Fibroblast of skin of right quadriceps (primary cell): ENCODE measurements at regions not wholly inside any gene's neighbourhood (a gene's known extent, or its start where the extent isn't known, plus 50 kb on each side); places are given as distances from the start of the nearest gene placed in this dataset.

Experiments
- DNase-seq: peaks from one replicate; pipeline ENCODE4 v3.0.0-alpha.2; 2013

DNA sequence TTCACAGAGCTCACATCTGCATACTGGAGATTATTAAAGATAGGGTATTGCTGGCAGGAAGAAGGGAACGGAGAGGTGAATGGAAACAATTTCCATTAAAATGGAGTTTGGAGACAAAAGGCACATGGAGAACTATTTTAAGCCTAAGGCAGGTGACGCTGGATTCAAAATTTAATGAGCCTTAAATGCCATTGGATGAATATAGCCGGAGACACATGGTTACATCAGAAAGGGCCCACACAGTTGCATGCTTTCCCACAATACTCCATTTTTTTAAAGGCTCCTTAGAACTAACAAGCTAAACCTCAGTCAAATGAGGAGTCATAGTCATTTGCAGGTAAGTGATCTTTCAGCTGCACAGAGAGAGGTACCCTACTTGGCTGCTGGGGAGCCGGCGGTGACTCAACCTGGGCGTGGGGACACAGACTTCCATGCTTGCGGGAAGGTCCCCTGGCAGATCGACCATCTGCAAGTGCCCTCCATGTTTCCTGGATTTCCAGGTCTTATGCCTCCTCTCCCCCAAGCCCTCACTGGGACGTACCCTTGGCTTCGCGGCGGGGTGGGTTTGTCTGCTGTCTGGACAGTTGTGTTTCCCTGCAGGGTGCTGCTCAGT is 259.2 kb downstream of the CBLN1 start:
- no peak for DNase-seq

DNA sequence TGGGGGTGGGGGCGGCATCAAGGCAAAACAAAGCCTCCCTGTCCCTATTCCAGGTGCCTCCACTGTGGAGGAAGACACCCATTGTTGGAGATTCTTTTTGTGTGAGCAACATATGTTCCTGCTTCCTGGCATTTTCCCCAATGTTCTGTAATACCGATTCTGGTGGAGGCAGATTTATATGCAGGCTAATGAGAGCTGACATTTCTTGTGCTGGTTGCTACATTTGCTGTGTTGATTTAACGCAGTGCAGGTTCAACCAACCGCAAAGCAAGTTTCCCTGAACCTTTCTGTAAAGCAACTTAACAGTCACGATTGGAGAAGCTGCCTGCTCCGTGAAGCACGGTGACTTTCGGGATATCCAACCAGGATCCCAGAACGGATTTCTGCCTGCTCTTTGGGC is 260.5 kb downstream of the CBLN1 start:
- DNase-seq, result peak; percentile 85

DNA sequence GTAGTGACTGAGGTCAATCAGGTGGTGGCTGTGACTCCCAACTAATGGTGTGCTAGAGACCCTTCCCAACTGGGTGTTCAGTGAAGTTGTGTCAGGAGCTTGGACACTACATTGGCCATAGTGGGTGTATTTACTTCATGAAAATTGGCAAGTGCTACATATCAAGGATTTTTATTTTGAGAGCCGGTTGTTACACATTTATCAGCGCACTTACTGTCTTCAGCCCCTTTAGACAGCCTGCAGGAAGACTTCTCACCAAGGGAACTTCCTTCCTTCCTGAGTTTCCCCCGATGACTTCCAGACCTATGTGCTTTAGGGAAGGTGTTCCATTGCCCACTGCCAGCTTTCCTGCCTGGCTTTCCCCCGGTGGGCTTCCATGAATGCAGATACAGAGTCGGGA is 261.2 kb downstream of the CBLN1 start:
- DNase-seq, result no peak

DNA sequence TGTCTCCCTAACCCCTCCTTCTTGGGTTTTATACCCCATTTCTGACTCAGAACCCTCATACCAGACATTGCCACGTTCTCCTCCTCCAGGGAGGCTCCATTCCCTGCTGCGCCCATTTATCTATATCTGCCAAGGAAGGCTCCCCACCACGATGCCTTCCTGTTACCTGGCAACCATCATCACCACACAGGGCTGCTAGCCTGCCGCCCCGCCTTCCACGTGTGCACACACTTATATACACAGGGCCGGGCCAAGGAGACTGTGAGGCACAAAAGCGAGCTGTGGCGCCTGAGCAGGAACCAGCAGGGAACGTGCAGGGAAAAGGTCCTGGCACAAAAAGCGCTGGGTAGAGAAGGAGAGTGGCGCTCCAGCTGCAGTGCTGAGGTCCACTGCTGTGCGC is 261.8 kb downstream of the CBLN1 start:
- no peak for DNase-seq

DNA sequence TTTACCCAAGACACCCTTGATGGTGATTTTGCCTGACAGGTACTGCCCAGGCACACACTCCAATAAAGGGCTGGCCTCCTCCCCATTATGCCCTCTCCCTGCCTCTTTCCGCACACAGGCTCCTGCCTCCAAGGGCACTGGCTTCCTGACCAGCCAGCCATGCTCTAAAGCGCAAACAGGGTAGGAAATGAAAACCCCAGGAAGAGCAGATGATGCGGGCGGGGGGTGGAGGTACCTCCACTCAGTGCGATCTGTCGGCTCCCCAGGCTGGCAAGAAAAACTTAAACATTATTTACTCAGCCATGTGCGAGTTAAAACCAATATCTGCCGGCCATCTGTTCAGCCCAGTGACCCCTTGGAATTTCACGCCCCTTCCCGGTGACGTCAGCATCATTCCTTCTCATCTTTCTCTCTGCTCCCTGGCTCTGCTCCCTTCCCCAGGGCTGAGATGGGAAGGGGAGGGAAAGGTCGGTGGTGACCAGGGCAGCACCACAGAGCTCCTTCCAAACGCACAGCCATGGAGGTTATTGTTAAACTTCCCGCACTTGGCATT is 262.5 kb downstream of the CBLN1 start:
- peak; percentile 35 for DNase-seq

DNA sequence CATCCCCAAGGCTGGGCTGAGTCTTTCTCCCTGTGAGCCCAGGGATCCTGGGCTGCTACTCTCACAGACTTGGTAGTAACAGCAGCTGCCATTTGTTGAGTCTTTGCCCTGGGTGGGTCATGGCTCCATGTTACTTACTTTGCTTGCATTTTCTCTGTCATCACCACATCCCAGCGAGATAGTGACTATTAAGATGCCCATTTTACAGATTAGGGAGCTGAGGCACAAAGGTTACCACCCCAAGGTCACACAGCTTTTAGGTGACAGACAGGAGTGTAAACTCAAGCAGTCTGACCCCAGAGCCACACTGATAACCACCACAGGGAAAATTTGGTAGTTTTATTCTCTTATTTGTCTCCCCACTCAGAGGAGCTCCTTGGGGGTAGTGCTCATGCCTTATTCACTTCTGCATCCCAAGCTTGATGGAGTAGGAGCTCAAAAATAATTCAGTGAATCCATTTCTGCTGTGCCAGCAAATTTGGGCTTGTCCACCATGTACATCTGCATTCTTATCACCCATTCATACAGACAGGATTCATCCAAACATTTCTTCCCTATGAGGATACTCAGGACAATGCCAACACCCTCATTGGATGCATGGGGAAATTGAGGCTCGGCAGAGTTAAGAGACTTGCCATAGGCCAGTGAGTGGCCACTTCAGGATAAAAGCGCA is 263.2 kb downstream of the CBLN1 start:
- DNase-seq, result no peak

DNA sequence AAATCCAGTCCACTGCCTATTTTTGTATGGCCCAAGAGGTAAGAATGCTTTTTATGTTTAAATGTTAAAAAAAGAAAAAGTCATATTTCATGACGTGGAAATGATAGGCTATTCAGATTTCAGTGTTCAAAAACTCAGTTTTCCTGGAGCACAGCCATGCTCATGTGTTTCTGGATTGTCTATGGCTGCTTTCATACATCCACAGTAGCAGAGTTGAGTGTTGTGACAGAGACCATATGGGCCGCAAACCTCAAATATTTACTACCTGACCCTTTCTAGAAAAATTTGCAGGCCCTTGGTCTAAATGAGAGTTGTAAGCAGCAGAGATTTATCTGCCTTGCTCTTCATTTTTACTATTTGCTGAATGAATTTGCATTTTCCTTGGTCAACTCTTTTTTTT is 264.1 kb downstream of the CBLN1 start:
- DNase-seq, result peak; percentile 7

DNA sequence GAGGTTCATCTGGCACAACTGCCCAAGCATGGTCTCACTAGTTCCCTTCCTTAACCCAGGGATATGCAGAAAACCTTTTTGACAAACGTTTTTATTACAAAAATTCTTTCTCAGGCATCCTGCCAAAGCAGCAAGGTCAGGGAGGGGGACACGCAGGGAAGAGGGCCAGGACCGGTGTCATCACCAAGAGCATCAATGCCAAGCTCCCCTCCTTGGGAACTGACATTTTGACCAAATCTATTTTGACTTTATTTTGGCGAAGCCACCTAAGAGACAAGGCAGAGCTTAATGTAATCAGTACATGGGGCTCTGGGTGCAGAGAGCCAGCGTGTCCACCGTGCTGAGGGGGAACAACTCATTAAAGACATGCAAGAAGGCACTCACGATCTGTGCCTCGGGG is 265.2 kb downstream of the CBLN1 start:
- no peak for DNase-seq

DNA sequence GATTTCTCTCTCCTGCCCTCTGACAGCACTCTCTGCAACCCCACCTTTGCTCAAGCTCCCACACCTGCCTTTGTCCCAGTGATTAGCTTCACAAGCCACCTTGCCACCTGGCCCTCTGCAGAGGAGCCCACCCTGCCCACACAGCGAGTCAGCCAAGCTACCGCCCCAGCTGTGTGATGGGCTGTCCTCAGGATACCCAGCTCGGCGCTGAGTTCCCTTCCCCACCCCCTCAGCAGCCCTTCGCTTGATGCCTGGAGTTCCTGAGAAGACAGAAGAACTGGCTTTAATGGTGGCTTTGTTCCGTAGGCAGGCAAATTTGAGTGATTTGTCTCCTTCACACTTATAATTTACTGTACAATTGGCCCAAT is 266.4 kb downstream of the CBLN1 start:
- DNase-seq, result no peak

DNA sequence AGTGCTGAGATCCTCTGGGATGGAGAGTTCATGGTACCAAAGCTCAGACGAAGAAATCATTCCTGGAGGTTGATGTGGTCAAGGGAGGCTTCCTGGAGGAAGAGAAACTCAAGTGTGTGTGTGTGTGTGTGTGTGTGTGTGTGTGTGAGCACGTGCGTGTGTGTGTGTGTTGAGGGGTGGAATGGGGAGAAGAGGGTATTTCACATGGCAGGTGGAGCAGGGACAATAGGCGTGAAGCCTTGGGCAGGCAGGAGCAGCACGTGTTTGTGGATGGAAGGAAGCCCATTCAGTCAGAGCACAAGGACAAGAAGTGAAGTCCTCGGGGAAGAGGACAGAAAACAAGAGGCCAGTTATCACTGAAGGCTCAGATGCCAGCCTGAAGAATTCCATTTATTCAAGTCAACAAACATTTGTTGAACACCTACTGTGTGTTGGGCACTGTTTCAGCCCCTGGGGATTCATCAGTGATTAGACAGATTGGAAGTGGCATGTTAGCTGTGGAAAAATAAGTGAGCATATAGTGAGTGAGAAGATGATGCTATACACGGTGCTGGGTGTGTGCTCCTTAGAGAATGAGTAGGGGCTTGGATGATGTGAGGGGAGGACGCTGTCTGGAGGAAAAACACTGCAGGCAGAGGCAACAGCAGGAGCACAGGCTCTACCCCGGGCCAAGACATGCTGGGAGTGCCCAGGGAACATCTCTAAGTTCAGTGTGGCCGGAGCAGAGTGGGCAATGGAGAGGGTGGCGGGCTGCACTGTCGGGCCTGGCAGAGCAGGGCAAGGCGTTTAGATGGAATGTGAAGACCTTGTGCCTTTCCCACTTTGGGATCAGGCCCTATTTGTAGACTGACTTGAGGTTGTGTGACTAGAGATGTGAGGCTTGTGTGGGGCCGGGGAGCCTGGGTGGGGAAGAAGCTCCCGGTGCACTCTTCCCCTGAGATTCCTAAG is 267.1 kb downstream of the CBLN1 start:
- no peak for DNase-seq

DNA sequence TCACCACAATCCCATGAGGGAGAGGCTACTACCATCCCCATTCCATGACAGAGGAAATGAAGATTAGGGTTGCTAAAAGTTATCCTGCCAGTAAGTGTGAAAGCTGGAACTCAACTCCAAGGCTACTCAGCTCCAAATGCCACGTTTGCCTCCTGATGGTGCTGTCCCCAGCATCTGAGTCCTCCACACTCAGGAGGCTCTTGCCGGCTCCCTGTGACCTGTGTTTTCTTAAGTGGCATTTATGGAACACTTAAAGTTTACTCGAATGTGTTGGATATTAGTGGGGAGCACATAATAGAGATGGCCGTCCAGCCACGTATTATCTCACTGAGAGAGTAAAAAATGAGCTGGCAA is 267.9 kb downstream of the CBLN1 start:
- DNase-seq, result no peak

DNA sequence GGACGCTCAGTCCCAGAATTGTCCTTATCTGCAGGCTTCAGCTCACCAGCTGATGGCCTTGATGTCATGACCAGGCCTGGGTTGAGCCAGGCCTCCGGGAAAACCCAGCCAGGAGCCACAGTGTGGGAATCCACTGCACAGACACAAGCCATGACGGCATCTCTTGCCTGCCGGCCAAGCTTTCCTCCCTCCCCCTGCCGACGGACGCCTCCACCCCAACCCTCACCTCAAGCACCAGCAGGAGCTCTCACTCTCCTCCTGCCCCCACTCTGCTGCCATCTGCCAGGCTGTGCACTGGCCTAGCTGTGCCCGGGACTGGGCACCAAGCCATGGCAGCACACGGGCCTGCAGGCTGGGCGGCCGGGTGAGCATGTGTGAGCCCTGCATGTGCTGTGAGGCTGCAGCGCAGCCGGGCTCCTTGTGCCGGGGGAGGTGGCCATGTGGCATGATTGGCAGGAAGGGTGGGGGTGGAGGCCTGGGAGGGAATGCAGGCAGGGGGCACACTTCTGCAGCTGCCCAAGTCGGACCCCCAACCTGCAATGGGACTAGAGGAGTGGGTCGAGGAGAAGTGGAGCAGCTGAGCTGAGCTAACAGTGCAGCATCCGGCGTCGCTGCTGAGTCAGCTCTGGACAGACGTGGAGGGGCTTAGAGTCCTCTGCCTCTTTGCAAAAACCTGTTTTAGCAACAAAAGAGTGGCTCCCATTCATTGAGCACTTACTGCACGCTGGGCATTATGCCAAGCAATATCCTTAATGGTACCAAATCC is 268.5 kb downstream of the CBLN1 start:
- no peak for DNase-seq

DNA sequence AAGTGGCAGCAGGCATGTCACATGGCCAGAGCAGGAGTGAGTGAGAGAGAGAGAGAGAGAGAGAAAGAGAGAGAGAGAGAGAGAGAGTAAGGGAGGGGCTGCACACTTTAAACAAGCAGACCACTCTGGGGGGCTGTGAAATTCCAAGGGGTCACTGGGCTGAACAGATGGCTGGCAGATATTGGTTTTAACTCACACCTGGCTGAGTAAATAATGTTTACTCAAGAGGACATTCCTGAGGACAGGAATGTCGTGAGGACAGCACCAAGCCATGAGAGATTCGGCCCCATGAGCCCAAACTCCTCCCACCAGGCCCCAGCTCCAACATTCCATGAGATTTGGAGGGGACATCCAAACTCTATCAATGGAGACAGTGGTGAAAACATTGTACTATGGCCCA is 269.7 kb downstream of the CBLN1 start:
- DNase-seq, result no peak

DNA sequence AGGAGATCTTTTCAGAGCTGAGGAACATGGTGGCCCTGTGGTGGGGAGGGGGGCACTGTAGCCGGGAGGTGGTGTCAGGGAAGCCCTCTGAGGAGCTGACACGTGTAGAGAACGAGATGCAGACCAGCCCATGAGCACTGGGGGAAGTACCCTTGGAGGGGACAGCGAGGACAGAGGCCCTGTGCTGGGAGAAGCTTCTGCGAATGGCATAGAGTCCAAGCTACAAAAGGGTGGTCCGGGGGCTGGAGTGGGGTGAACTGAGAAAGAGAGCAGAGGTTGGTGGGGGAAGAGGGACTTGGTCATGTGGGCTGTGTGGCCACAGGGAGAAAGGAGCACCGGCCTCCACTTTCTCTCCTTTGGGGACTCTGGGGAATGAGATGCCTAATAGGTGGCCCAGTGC is 270.8 kb downstream of the CBLN1 start:
- DNase-seq, result no peak

DNA sequence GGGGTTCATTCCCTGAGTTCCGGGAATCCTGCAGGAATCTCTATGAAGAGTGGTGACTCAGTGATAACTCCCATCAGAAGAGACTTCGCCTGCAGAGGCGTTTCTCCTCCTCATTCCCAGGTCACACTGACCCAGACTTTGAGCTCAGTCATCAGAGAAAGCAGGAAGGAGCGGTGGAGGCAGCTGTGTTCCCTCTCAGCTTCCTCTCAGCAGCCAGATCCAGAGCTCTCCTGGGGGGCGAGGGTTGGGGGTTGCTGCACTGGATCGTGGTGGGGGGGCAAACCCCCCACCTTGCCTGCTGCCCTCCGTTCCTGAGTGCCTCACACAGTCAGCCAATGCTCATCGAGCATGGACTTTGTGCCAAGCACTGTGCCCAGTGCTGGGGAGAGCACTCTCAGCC is 271.2 kb downstream of the CBLN1 start:
- no peak for DNase-seq

DNA sequence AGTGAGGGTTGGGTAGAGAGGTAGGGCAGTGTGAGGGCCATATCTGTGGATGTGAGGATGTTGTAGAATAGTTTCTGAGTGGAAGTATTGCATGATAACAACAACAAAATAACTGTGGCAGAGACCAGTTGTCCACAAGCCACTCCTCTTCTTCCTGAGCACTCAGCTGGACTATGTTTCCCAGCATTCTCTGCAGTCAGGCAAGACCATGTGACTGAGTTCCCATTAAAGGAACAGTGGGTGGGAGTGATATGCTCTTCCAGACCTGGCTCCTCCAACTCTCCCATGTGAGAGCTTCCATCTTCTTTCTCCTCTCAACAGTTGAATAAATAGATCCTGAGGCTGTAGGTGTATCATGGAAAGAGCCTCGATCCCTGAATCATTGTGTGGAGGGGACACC is 272.4 kb downstream of the CBLN1 start:
- no peak for DNase-seq

DNA sequence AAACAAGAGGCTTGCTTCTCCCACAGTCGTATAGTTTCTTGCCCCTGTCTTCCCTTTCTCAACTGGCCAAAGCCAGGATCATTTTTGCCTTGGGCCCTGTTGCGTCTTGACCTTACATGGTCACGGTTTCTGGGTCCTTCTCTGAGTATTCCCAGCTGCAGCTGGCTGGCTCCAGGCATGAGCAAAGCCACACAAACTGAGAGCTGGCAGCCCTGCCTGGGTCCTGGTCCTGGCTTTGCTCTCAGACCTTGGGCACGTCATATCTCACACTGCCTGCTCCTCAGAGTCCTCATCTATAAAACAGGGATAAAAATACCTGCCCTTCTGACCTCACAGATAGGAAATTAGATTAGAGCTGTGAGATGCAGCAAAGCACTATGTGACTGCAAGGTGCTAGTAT is 277.6 kb downstream of the CBLN1 start:
- no peak for DNase-seq

DNA sequence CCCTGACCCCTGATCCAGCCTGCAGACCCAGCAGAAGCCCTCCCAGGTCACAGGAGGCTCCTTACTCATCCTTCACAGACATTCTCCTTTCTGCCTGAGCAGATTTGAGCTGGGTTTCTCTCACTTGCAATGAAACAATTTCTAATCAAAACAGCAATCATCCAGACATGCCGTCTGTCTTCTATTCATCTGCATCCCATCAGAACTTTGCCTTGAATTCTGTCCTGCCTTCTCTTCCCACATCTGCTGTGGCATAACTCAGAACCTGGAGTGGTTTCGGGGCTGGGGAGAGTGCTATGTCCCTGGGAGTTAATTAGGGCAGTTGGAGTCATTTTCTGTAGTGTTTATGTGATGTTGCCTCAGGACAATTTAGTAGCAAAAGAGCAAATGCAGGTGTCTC is 278.6 kb downstream of the CBLN1 start:
- no peak for DNase-seq

DNA sequence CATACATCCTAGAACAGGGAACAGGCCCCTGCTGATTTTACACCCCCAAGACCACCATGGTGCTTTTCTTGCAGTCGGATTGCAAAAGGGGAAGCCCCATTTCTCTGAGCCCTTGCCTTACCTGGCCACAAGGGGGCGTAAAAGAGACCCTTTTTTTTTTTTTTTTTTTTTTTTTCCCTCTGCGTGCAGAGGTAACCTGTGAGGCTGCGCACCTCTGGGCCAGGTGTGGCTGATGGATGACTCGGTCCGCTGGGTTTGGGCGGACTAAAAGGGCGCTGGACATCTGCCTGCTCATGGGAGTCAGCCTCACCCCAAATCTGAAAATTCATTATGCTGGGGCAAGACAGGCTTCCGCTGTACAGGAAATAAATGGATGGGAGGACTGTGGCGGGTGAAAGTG is 281.0 kb downstream of the CBLN1 start:
- no peak for DNase-seq

DNA sequence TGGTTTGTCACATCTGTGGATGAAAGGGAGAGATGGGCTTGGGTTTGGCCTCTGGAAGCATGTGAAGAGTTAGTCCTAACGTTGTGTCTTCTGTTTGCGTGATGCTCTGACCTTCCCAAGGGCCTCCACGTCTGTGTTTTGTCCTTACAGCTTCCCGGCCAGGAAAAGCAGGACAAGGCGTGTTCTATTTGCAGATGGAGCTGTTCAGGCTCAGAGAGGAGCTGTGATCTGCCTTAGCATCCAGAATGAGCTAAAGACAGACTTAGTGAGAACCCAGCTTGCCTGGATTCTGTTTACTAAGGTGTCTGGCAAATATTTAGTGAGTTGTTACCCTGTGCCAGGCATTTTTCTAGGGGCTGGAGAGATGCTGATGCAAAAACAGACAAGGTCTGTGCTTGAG is 282.1 kb downstream of the CBLN1 start:
- no peak for DNase-seq

DNA sequence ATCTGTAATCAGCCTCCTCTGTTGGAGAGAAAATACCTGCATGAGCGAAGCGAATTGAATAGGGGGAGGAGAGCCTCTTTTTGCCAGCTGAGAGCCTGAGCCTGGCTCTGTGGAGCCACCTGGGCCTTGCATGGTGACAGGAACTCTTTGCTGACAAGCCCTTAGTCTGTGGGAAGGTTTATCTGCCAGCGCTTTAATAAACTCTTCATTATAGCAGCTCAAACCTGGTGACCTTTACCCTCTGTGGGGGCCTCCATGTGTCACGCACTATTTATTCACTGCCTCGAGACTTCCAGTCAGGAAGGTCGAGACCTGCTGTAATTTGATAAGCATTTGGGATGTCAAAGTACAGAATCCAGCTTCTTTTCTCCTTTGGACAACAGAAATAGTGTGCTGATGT is 282.6 kb downstream of the CBLN1 start:
- no peak for DNase-seq

DNA sequence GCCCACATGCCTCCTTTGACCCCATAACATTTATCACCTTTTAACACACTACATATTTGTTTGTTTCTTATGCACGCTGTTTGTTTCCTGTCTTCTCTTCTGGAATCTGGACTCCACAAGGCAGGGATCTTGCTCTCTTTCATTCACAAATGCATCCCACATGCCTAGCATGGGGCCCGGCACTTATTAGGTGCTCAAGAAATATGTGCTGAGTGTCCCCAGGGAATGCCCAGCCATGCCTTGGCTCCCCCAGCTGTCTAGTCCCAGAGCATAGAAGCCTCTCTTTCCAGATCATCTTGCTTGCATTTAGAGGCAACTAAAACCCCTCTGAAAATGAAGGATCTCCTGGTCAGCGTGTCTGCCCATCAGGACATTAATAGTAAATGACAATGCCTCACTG is 283.7 kb downstream of the CBLN1 start:
- DNase-seq, result no peak

DNA sequence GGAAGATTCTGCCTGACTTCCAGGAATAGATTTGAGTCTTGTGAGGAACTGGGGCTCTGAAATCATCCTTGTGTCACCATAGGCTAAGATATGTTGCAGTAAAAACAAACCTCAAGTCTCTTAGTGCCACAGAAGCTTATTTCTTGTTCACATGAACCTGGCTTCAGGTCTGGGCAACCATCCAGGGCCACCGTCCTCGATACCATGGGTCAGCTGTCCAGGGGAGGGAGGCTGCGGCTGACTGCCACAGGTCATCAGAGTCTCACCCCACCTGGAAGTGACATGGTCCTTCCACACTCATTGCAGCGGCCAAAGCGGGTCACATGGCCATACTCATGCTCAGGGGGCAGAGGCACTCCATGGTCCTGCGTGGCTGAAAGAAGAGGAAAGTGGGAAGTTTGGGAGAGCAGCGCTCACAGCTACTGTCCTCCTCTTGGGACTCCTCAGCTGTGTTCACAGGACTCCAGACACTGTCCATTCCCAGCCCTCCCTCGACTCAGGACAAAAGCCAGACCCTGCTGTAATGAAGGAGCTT is 284.5 kb downstream of the CBLN1 start:
- no peak for DNase-seq
